HCT116 (cell line): ENCODE measurements at regions not wholly inside any gene's neighbourhood (a gene's known extent, or its start where the extent isn't known, plus 50 kb on each side); places are given as distances from the start of the nearest gene placed in this dataset.
A peak's percentile ranks its signal among the peaks of the same experiment; 100 is the strongest.

Experiments
- ATAC-seq: fragments of 200-7000 bp; cut with Tn5 transposase; 2 replicates; pipeline ENCODE4 v1.9.1; 2020; ENCODE audit warnings: mild to moderate bottlenecking, moderate library complexity
- BruUV-seq: library from RNA; stranded (reverse); fragments of 400-500 nt; replicated peaks from 2 replicates; lab custom pipeline; 2021; lab: Mats Ljungman, UMichigan
- CTCF ChIA-PET: fragments of 300-600 bp; sonication (Branson Sonifier 250); formaldehyde crosslinking; loops from one replicate; lab custom pipeline; 2021; ENCODE audit warnings: antibody characterized with exemption; lab: Charles Lee
- POLR2A ChIA-PET: fragments of 300-600, 350-600 bp; sonication (Branson Sonifier 250); formaldehyde crosslinking; loops from one replicate; lab custom pipeline; 2021; ENCODE audit warnings: antibody characterized with exemption; lab: Charles Lee
- RAD21 ChIA-PET, 2 experiments: fragments of 300-600 bp; sonication (Branson Sonifier 250); formaldehyde crosslinking; loops; one replicate each; lab custom pipeline; 2023; ENCODE audit warnings: low total read pairs in 2 of 2; ENCODE audit not compliant: uncharacterized antibody in 2 of 2, unreplicated experiment in 2 of 2, low non-redundant PET in 1 of 2; lab: Charles Lee
- DNase-seq: peaks from one replicate; pipeline ENCODE4 v3.0.0-alpha.2; 2010; ENCODE audit warnings: low read depth, low spot score
- H2AFZ ChIP-seq: fragments of 200-600 bp; shearing (Covaris generic), sonication (generic); 2 replicates; pipeline ENCODE4 v1.6.1; 2017; ENCODE audit warnings: low read depth, mixed run types, mixed read lengths, antibody characterized with exemption, low read length; ENCODE audit not compliant: poor library complexity, severe bottlenecking
- H3K27ac ChIP-seq: 2 replicates; pipeline ENCODE4 v1.5.1; 2012; ENCODE audit warnings: low read depth, low read length
- H3K27me3 ChIP-seq: fragments of 200-600 bp; sonication (generic); 2 replicates; pipeline ENCODE4 v1.6.1; 2016; ENCODE audit warnings: mixed run types, low read length, mixed read lengths; ENCODE audit not compliant: insufficient read depth
- H3K36me3 ChIP-seq, 2 experiments: fragments of 200-500 bp in 1 of 2; fragments of 200-600 bp in 1 of 2; sonication (Bioruptor generic) in 1 of 2; sonication (generic) in 1 of 2; 2 replicates each; pipeline versions ENCODE4 v1.5.1 to v1.6.1; 2014 to 2016; ENCODE audit warnings: low read length in 2 of 2, inconsistent platforms in 1 of 2, mixed read lengths in 1 of 2, mixed run types in 1 of 2; ENCODE audit not compliant: insufficient read depth in 2 of 2, control insufficient read depth in 1 of 2
- H3K4me1 ChIP-seq, 2 experiments: fragments of 200-600 bp in 1 of 2; sonication (generic) in 1 of 2; 2 replicates each; pipeline versions ENCODE4 v1.5.1 to v1.6.1; 2012 to 2017; ENCODE audit warnings: low read length in 2 of 2, inconsistent platforms in 1 of 2, mild to moderate bottlenecking in 1 of 2, mixed read lengths in 1 of 2, mixed run types in 1 of 2, moderate library complexity in 1 of 2; ENCODE audit not compliant: insufficient read depth in 2 of 2, control insufficient read depth in 1 of 2
- H3K4me2 ChIP-seq: fragments of 200-600 bp; sonication (generic); 2 replicates; pipeline ENCODE4 v1.6.1; 2017; ENCODE audit warnings: mixed run types, low read length, mixed read lengths
- H3K4me3 ChIP-seq, 2 experiments: fragments of 200-600 bp in 1 of 2; sonication (generic) in 1 of 2; replicated peaks in 1 of 2; 2 replicates each; pipeline ENCODE4 v1.5.1; 2011 to 2016; ENCODE audit warnings: low read length in 2 of 2, control low read depth in 1 of 2, low read depth in 1 of 2, mild to moderate bottlenecking in 1 of 2, mixed read lengths in 1 of 2, mixed run types in 1 of 2
- H3K79me2 ChIP-seq: fragments of 200-600 bp; sonication (generic); 2 replicates; pipeline ENCODE4 v1.6.1; 2017; ENCODE audit warnings: mild to moderate bottlenecking, mixed run types, low read length, moderate library complexity, mixed read lengths; ENCODE audit not compliant: insufficient read depth
- H3K9ac ChIP-seq: fragments of 200-600 bp; sonication (generic); 2 replicates; pipeline ENCODE4 v1.6.1; 2016; ENCODE audit warnings: low read length, mixed read lengths
- H3K9me2 ChIP-seq: fragments of 200-600 bp; sonication (generic), shearing (Covaris generic); 2 replicates; pipeline ENCODE4 v1.6.1; 2017; ENCODE audit warnings: mixed run types, mild to moderate bottlenecking, moderate library complexity; ENCODE audit not compliant: insufficient read depth
- H3K9me3 ChIP-seq, 2 experiments: fragments of 200-500 bp in 1 of 2; fragments of 200-600 bp in 1 of 2; sonication (Bioruptor generic) in 1 of 2; sonication (generic) in 1 of 2; 2 replicates each; pipeline ENCODE4 v1.6.1; 2014 to 2017; ENCODE audit warnings: low read length in 2 of 2, mixed read lengths in 2 of 2, inconsistent platforms in 1 of 2, low read depth in 1 of 2, mild to moderate bottlenecking in 1 of 2, mixed run types in 1 of 2, moderate library complexity in 1 of 2; ENCODE audit not compliant: control insufficient read depth in 1 of 2, insufficient read depth in 1 of 2
- H4K20me1 ChIP-seq: fragments of 200-600 bp; sonication (generic), shearing (Covaris generic); 2 replicates; pipeline ENCODE4 v1.6.1; 2017; ENCODE audit warnings: mixed run types, mild to moderate bottlenecking, moderate library complexity; ENCODE audit not compliant: insufficient read depth
- CEBPB ChIP-seq: IDR thresholded peaks from 2 replicates; pipeline ENCODE4 v1.6.1; 2012; ENCODE audit warnings: low read depth
- EZH2phosphoT487 ChIP-seq: fragments of 200-600 bp; IDR thresholded peaks from 2 replicates; pipeline ENCODE4 v1.6.1; 2018; ENCODE audit warnings: antibody characterized with exemption, borderline replicate concordance
- FOSL1 ChIP-seq: IDR thresholded peaks from 2 replicates; pipeline ENCODE4 v1.6.1; 2012; ENCODE audit warnings: low read depth
- MAX ChIP-seq: IDR thresholded peaks from 2 replicates; pipeline ENCODE4 v1.6.1; 2012
- POLR2A ChIP-seq: IDR thresholded peaks from 2 replicates; pipeline ENCODE4 v1.7.0; 2011; ENCODE audit warnings: borderline replicate concordance; ENCODE audit not compliant: insufficient read depth, insufficient read length; ENCODE audit errors: extremely low read depth
- POLR2AphosphoS5 ChIP-seq: IDR thresholded peaks from 2 replicates; pipeline ENCODE4 v1.6.1; 2011; ENCODE audit warnings: mild to moderate bottlenecking, low read depth, low read length, moderate library complexity
- RAD21 ChIP-seq: IDR thresholded peaks from 2 replicates; pipeline ENCODE4 v1.6.1; 2012; ENCODE audit warnings: low read depth, mild to moderate bottlenecking
- SP1 ChIP-seq: IDR thresholded peaks from 2 replicates; pipeline ENCODE4 v1.6.1; 2012; ENCODE audit warnings: low read depth
- SRF ChIP-seq: IDR thresholded peaks from 2 replicates; pipeline ENCODE4 v1.6.1; 2012; ENCODE audit warnings: low read depth
- YY1 ChIP-seq: IDR thresholded peaks from 2 replicates; pipeline ENCODE4 v1.6.1; 2011; ENCODE audit warnings: low read length, low read depth, moderate library complexity, mild to moderate bottlenecking; ENCODE audit not compliant: insufficient replicate concordance; ENCODE audit errors: extremely low read depth
- ZFX ChIP-seq: fragments of 450-650 bp; IDR thresholded peaks from 2 replicates; pipeline ENCODE4 v1.6.1; 2017
- intact Hi-C: fragments of 100-400 bp; cut with micrococcal nuclease; formaldehyde crosslinking; loops from 2 replicates; pipeline ENCODE4 v1.10.0; 2022
- TF ChIP-seq, protein P1 (sequence below): IDR thresholded peaks from 2 replicates; pipeline ENCODE4 v1.6.1; 2012
- TF ChIP-seq, protein P2 (sequence below): IDR thresholded peaks from 2 replicates; pipeline ENCODE4 v1.6.1; 2011; ENCODE audit warnings: mild to moderate bottlenecking, low read length, moderate library complexity; ENCODE audit not compliant: insufficient replicate concordance; ENCODE audit errors: extremely low read depth
- TF ChIP-seq, protein P3 (sequence below), 3 experiments: fragments of 200-600 bp in 1 of 3; sonication (generic) in 1 of 3; IDR thresholded peaks in 2 of 3; conservative IDR thresholded peaks in 1 of 3; 2 replicates each; pipeline ENCODE4 v1.5.1; 2012 to 2017; ENCODE audit warnings: low read depth in 2 of 3, low read length in 2 of 3, antibody characterized with exemption in 1 of 3, borderline replicate concordance in 1 of 3, control low read depth in 1 of 3, mild to moderate bottlenecking in 1 of 3, mixed read lengths in 1 of 3, mixed run types in 1 of 3, moderate library complexity in 1 of 3; ENCODE audit not compliant: insufficient read depth in 1 of 3
- TF ChIP-seq, protein P4 (sequence below): IDR thresholded peaks from 2 replicates; pipeline ENCODE4 v1.6.1; 2012; ENCODE audit warnings: low read depth

GRCh38 chr1:8238141-8239038 lies 79.5 kb upstream of the SLC45A1 start (continued):
- TF ChIP-seq POLR2A, result no peak
- no peak for TF ChIP-seq ZFX
- no peak for TF ChIP-seq EZH2phosphoT487
- no peak for TF ChIP-seq CEBPB
- no peak for TF ChIP-seq YY1
- TF ChIP-seq MAX, result 0 out of 2 replicates have a peak, but pooled peaks have one; percentile 21

- H2AFZ ChIP-seq, result peak overlapping the region; percentile 49
- no peak for TF ChIP-seq ZFX
- TF ChIP-seq, protein P1, sequence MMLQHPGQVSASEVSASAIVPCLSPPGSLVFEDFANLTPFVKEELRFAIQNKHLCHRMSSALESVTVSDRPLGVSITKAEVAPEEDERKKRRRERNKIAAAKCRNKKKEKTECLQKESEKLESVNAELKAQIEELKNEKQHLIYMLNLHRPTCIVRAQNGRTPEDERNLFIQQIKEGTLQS, result no peak
- TF ChIP-seq FOSL1, result peak; percentile 73
- TF ChIP-seq, protein P2, sequence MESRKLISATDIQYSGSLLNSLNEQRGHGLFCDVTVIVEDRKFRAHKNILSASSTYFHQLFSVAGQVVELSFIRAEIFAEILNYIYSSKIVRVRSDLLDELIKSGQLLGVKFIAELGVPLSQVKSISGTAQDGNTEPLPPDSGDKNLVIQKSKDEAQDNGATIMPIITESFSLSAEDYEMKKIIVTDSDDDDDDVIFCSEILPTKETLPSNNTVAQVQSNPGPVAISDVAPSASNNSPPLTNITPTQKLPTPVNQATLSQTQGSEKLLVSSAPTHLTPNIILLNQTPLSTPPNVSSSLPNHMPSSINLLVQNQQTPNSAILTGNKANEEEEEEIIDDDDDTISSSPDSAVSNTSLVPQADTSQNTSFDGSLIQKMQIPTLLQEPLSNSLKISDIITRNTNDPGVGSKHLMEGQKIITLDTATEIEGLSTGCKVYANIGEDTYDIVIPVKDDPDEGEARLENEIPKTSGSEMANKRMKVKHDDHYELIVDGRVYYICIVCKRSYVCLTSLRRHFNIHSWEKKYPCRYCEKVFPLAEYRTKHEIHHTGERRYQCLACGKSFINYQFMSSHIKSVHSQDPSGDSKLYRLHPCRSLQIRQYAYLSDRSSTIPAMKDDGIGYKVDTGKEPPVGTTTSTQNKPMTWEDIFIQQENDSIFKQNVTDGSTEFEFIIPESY, result no peak
- TF ChIP-seq, protein P3, sequence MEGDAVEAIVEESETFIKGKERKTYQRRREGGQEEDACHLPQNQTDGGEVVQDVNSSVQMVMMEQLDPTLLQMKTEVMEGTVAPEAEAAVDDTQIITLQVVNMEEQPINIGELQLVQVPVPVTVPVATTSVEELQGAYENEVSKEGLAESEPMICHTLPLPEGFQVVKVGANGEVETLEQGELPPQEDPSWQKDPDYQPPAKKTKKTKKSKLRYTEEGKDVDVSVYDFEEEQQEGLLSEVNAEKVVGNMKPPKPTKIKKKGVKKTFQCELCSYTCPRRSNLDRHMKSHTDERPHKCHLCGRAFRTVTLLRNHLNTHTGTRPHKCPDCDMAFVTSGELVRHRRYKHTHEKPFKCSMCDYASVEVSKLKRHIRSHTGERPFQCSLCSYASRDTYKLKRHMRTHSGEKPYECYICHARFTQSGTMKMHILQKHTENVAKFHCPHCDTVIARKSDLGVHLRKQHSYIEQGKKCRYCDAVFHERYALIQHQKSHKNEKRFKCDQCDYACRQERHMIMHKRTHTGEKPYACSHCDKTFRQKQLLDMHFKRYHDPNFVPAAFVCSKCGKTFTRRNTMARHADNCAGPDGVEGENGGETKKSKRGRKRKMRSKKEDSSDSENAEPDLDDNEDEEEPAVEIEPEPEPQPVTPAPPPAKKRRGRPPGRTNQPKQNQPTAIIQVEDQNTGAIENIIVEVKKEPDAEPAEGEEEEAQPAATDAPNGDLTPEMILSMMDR (IDR thresholded peaks at IDR 0.05 in 2 of 3, conservative IDR thresholded peaks at IDR 0.05 in 1 of 3; ENCODE audit: borderline replicate concordance in 1 of 3, insufficient read depth in 1 of 3, low read depth in 2 of 3, low read length in 2 of 3), result no peak
- no peak for TF ChIP-seq RAD21
- TF ChIP-seq SP1, result peak; percentile 90
- TF ChIP-seq SRF, result no peak
- peak; percentile 53; the same call in 1 of the 2 replicates for TF ChIP-seq POLR2AphosphoS5
- TF ChIP-seq, protein P4, sequence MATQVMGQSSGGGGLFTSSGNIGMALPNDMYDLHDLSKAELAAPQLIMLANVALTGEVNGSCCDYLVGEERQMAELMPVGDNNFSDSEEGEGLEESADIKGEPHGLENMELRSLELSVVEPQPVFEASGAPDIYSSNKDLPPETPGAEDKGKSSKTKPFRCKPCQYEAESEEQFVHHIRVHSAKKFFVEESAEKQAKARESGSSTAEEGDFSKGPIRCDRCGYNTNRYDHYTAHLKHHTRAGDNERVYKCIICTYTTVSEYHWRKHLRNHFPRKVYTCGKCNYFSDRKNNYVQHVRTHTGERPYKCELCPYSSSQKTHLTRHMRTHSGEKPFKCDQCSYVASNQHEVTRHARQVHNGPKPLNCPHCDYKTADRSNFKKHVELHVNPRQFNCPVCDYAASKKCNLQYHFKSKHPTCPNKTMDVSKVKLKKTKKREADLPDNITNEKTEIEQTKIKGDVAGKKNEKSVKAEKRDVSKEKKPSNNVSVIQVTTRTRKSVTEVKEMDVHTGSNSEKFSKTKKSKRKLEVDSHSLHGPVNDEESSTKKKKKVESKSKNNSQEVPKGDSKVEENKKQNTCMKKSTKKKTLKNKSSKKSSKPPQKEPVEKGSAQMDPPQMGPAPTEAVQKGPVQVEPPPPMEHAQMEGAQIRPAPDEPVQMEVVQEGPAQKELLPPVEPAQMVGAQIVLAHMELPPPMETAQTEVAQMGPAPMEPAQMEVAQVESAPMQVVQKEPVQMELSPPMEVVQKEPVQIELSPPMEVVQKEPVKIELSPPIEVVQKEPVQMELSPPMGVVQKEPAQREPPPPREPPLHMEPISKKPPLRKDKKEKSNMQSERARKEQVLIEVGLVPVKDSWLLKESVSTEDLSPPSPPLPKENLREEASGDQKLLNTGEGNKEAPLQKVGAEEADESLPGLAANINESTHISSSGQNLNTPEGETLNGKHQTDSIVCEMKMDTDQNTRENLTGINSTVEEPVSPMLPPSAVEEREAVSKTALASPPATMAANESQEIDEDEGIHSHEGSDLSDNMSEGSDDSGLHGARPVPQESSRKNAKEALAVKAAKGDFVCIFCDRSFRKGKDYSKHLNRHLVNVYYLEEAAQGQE, result no peak
Measured at GRCh38 chr1:8232036-8232757, 85.7 kb upstream of the SLC45A1 start.

More at GRCh38 chr1:8232036-8232757, 85.7 kb upstream of the SLC45A1 start:
- no peaks in the 10 kb centered on the region for H4K20me1 ChIP-seq
- H3K4me2 ChIP-seq, result peak overlapping the region; percentile 75
- H3K9me2 ChIP-seq, result no peaks in the 10 kb centered on the region
- RAD21 ChIA-PET, result no interaction called here
- peaks cover 24 to 58% of the 10 kb centered on the region in 2 experiments for H3K4me1 ChIP-seq
- H3K4me3 ChIP-seq, result peak overlapping the region; percentile 12 to 41
- H3K36me3 ChIP-seq, result no peaks in the 10 kb centered on the region
- peak; percentile 81 for ATAC-seq
- no peaks in the 10 kb centered on the region for H3K27me3 ChIP-seq
- CTCF ChIA-PET, result no interaction called here
- BruUV-seq, result no TSS peak
- POLR2A ChIA-PET, result interaction anchor here (1.2 kb wide), 1 partner anchor 20 kb away, joined by 3 read pairs; no protein-coding TSS in a partner anchor
- H3K9ac ChIP-seq, result peak overlapping the region; percentile 41
- intact Hi-C loops, result no loop called here
- peak overlapping the region; percentile 62 for H3K27ac ChIP-seq
- peak; percentile 73 for DNase-seq
- H3K79me2 ChIP-seq, result no peaks in the 10 kb centered on the region
- H3K9me3 ChIP-seq, result peaks cover 0 to 7% of the 10 kb centered on the region in 2 experiments; a peak in 1 of 4 replicates
